ENCODE measurements at regions not wholly inside any gene's neighbourhood (a gene's known extent, or its start where the extent isn't known, plus 50 kb on each side); places are given as distances from the start of the nearest gene placed in this dataset.

DNA sequence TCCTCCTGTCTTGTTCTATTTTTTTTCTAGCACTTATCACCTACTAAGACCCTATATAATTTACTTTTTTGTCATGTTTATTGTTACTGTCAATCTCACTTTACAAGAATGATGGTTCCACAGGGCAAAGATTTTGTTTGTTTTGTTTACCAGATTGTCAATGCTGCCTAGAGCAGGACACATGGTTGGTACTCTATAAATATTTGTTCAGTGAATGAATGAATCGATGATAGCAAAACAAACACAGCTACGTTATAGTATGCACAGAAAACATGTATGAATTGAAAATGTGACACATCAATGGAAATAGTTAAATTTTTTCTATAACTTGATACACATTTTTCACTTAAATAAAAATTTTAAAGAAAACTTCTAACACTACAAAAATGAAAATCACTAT is 67.1 kb upstream of the KRR1 start:
- Histone ChIP-seq H3K9me3 (ENCODE audit: control insufficient read depth in 3 of 3, low read length in 3 of 3) (no peaks in the 10 kb centered on the region), H3K27me3 (ENCODE audit: control insufficient read depth in 3 of 3, insufficient read depth in 3 of 3, low read length in 3 of 3) (no peaks in the 10 kb centered on the region), H3K4me3 (ENCODE audit: low read length in 3 of 3) (no peak overlapping the region), H3K9ac (ENCODE audit: low read depth in 1 of 3, low read length in 3 of 3) (no peak overlapping the region), H3K27ac (ENCODE audit: low read depth, low read length) (no peak overlapping the region), H3K4me1 (ENCODE audit: control insufficient read depth in 3 of 3, insufficient read depth in 3 of 3, low read length in 3 of 3) (no peaks in the 10 kb centered on the region), H3K36me3 (ENCODE audit: control insufficient read depth in 3 of 3, insufficient read depth in 3 of 3, low read length in 3 of 3) (no peaks in the 10 kb centered on the region)

DNA sequence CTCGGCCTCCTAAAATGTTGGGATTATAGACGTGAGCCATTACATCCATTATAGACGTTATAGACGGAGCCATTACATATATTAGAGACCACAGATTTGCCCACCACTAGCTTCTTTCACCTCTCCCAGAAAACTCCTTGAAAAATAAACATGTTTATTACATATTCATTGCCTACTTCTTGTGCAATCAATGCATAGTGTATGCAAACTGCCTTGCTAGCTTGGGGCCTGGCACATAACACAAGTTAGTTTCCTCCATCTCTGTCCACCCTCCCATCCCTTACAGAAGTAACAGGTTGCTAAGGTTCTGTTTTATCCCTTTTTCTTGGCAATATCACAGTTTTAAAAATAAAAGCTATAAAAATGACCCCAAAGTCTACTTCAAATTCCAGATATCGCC is 66.4 kb upstream of the KRR1 start:
- no peaks in the 10 kb centered on the region for H3K4me1 ChIP-seq (ENCODE audit: control insufficient read depth in 3 of 3, insufficient read depth in 3 of 3, low read length in 3 of 3)
- H3K4me3 ChIP-seq (ENCODE audit: low read length in 3 of 3), result no peak overlapping the region
- H3K9me3 ChIP-seq (ENCODE audit: control insufficient read depth in 3 of 3, low read length in 3 of 3), result no peaks in the 10 kb centered on the region
- no peak overlapping the region for H3K27ac ChIP-seq (ENCODE audit: low read depth, low read length)
- H3K27me3 ChIP-seq (ENCODE audit: control insufficient read depth in 3 of 3, insufficient read depth in 3 of 3, low read length in 3 of 3), result no peaks in the 10 kb centered on the region
- H3K9ac ChIP-seq (ENCODE audit: low read depth in 1 of 3, low read length in 3 of 3), result no peak overlapping the region
- H3K36me3 ChIP-seq (ENCODE audit: control insufficient read depth in 3 of 3, insufficient read depth in 3 of 3, low read length in 3 of 3), result no peaks in the 10 kb centered on the region

DNA sequence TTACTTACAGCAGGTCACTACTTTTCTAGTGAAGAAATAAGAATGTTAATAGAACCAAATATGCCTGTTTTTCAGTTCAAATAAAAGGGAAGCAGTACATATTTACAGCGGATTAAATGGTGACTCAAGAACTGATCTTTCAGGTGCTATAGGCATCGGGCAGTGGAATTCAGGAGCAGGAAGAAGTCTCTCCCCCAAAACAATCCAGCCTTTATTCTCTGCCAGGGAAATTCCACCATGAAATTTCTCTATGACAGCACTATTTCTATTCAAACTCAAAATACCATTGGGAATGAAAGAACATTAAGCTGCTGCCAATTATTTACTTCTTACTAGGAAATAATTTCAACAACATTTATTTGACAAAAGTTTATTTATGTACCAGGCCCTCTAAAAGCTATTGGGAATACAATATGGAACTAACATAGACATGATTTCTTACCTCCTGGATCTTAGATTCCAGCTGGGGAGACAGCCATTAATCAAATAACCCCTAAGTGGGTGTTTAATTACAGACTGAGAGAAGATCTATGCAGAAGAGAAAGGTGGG is 60.3 kb upstream of the KRR1 start:
- Histone ChIP-seq H3K27ac (ENCODE audit: low read depth, low read length) (no peak overlapping the region), H3K4me1 (ENCODE audit: control insufficient read depth in 3 of 3, insufficient read depth in 3 of 3, low read length in 3 of 3) (no peaks in the 10 kb centered on the region)

DNA sequence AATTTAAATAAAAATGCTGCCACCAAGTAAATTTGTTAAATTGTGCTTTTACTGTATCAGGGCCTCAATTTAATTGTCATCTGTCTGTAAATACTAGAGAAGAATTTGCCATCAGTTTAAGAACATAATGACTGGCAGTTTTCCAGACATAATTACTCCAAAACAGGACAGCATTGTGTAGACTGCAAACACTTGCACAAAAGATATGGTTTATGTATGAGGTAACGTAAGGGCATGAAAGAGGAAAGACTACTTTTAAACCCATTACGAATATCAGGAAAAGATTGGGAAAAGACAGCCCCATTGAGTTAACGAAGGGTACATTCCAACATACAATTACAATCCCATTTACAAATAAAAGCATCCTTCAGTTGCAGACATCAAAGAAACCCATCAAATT is 59.8 kb upstream of the KRR1 start:
- no peaks in the 10 kb centered on the region for H3K27me3 ChIP-seq (ENCODE audit: control insufficient read depth in 3 of 3, insufficient read depth in 3 of 3, low read length in 3 of 3)
- H3K27ac ChIP-seq (ENCODE audit: low read depth, low read length), result no peak overlapping the region
- no peak overlapping the region for H3K4me3 ChIP-seq (ENCODE audit: low read length in 3 of 3)
- no peaks in the 10 kb centered on the region for H3K9me3 ChIP-seq (ENCODE audit: control insufficient read depth in 3 of 3, low read length in 3 of 3)
- H3K36me3 ChIP-seq (ENCODE audit: control insufficient read depth in 3 of 3, insufficient read depth in 3 of 3, low read length in 3 of 3), result no peaks in the 10 kb centered on the region
- H3K9ac ChIP-seq (ENCODE audit: low read depth in 1 of 3, low read length in 3 of 3), result no peak overlapping the region
- H3K4me1 ChIP-seq (ENCODE audit: control insufficient read depth in 3 of 3, insufficient read depth in 3 of 3, low read length in 3 of 3), result no peaks in the 10 kb centered on the region

More for the DNA sequence above, 60.3 kb upstream of the KRR1 start:
- Histone ChIP-seq H3K4me3 (ENCODE audit: low read length in 3 of 3) (no peak overlapping the region), H3K36me3 (ENCODE audit: control insufficient read depth in 3 of 3, insufficient read depth in 3 of 3, low read length in 3 of 3) (no peaks in the 10 kb centered on the region), H3K9me3 (ENCODE audit: control insufficient read depth in 3 of 3, low read length in 3 of 3) (no peaks in the 10 kb centered on the region), H3K9ac (ENCODE audit: low read depth in 1 of 3, low read length in 3 of 3) (no peak overlapping the region), H3K27me3 (ENCODE audit: control insufficient read depth in 3 of 3, insufficient read depth in 3 of 3, low read length in 3 of 3) (no peaks in the 10 kb centered on the region)

DNA sequence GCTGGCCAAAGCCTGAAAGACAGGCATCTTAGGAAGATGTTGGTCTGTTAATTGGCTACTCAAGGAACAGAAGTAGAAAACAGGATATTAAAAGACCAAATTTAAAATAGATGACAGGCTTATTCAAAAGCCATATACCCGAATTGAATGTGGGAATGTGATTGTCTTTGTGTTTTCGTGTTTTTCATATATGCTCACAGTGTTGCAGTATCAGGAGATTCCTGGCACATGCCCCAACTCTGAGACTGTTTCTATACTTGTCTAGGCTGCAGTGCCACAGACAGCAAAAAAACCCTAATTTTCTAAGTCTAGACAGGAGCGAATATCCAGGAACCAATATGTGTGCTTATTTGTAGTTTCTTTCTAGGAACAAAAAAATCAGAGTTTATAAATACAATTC is 57.4 kb upstream of the KRR1 start:
- H3K9ac ChIP-seq (ENCODE audit: low read depth in 1 of 3, low read length in 3 of 3), result no peak overlapping the region
- no peaks in the 10 kb centered on the region for H3K36me3 ChIP-seq (ENCODE audit: control insufficient read depth in 3 of 3, insufficient read depth in 3 of 3, low read length in 3 of 3)
- H3K9me3 ChIP-seq (ENCODE audit: control insufficient read depth in 3 of 3, low read length in 3 of 3), result no peaks in the 10 kb centered on the region
- no peaks in the 10 kb centered on the region for H3K4me1 ChIP-seq (ENCODE audit: control insufficient read depth in 3 of 3, insufficient read depth in 3 of 3, low read length in 3 of 3)
- H3K27ac ChIP-seq (ENCODE audit: low read depth, low read length), result no peak overlapping the region
- H3K4me3 ChIP-seq (ENCODE audit: low read length in 3 of 3), result no peak overlapping the region
- H3K27me3 ChIP-seq (ENCODE audit: control insufficient read depth in 3 of 3, insufficient read depth in 3 of 3, low read length in 3 of 3), result no peaks in the 10 kb centered on the region

DNA sequence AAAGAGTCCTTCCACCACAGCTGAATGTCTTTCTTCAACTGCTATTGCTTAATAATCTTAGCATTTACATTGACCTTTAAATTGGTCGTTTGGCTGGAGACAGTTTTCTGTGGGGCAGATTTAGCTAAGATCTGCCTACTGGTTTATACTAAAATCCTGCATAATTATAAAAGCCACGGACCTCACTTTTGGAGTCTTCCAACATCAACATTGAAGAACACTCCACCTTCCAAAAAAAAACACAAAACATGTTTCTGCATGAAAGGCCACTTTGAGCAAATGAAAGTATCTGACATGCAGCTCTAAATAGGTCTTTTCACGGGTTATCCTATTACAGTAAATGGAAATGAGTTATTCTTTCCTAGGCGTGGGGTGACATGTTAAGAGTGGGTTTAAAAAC is 57.0 kb upstream of the KRR1 start:
- Histone ChIP-seq H3K4me1 (ENCODE audit: control insufficient read depth in 3 of 3, insufficient read depth in 3 of 3, low read length in 3 of 3) (no peaks in the 10 kb centered on the region), H3K27ac (ENCODE audit: low read depth, low read length) (no peak overlapping the region), H3K36me3 (ENCODE audit: control insufficient read depth in 3 of 3, insufficient read depth in 3 of 3, low read length in 3 of 3) (no peaks in the 10 kb centered on the region), H3K27me3 (ENCODE audit: control insufficient read depth in 3 of 3, insufficient read depth in 3 of 3, low read length in 3 of 3) (no peaks in the 10 kb centered on the region), H3K4me3 (ENCODE audit: low read length in 3 of 3) (no peak overlapping the region), H3K9ac (ENCODE audit: low read depth in 1 of 3, low read length in 3 of 3) (no peak overlapping the region), H3K9me3 (ENCODE audit: control insufficient read depth in 3 of 3, low read length in 3 of 3) (no peaks in the 10 kb centered on the region)

DNA sequence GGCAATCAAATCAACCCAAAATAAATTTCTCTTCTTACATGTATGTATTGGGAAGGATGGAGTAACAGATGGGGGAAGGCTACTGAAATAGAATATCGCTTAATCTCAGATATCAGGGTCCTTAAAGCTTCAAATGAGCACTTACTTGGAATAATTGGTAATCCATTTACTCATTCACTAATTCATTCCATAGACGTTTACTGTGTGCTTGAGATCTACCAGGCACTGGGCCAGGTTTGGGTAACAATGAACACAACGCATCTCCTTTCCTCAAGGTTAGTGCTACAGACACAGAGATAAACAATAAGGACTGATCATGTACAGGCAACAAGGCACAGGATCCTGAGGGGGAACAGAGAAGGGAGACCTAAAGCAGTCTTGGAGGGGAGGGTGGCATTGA is 54.4 kb upstream of the KRR1 start:
- Histone ChIP-seq H3K27ac (ENCODE audit: low read depth, low read length) (no peak overlapping the region), H3K9ac (ENCODE audit: low read depth in 1 of 3, low read length in 3 of 3) (no peak overlapping the region), H3K36me3 (ENCODE audit: control insufficient read depth in 3 of 3, insufficient read depth in 3 of 3, low read length in 3 of 3) (no peaks in the 10 kb centered on the region), H3K9me3 (ENCODE audit: control insufficient read depth in 3 of 3, low read length in 3 of 3) (no peaks in the 10 kb centered on the region), H3K4me1 (ENCODE audit: control insufficient read depth in 3 of 3, insufficient read depth in 3 of 3, low read length in 3 of 3) (no peaks in the 10 kb centered on the region), H3K4me3 (ENCODE audit: low read length in 3 of 3) (no peak overlapping the region), H3K27me3 (ENCODE audit: control insufficient read depth in 3 of 3, insufficient read depth in 3 of 3, low read length in 3 of 3) (no peaks in the 10 kb centered on the region)

DNA sequence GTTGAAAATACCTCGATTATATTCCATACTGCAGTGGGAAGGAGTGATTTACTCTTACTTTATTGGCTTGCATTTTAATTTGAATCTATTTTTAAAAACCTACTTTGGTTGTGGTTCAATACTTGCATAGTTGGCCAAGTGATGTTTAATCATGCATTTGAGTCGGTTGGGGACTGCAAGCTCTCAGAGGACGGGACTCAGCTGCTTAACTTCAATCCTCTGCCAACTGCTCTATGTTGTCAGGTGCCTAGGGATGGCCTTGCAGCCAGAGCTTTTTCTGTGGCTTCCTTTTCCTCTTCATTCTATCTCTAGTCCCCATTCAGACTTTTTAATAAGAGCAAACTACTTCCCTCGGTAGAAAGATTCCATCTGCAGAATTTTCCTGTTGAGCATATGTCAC is 53.4 kb upstream of the KRR1 start:
- H3K27ac ChIP-seq (ENCODE audit: low read depth, low read length), result peak overlapping the region; percentile 40
- no peak overlapping the region for H3K4me3 ChIP-seq (ENCODE audit: low read length in 3 of 3)
- H3K36me3 ChIP-seq (ENCODE audit: control insufficient read depth in 3 of 3, insufficient read depth in 3 of 3, low read length in 3 of 3), result no peaks in the 10 kb centered on the region
- no peak overlapping the region for H3K9ac ChIP-seq (ENCODE audit: low read depth in 1 of 3, low read length in 3 of 3)
- H3K4me1 ChIP-seq (ENCODE audit: control insufficient read depth in 3 of 3, insufficient read depth in 3 of 3, low read length in 3 of 3), result no peaks in the 10 kb centered on the region
- H3K9me3 ChIP-seq (ENCODE audit: control insufficient read depth in 3 of 3, low read length in 3 of 3), result no peaks in the 10 kb centered on the region
- no peaks in the 10 kb centered on the region for H3K27me3 ChIP-seq (ENCODE audit: control insufficient read depth in 3 of 3, insufficient read depth in 3 of 3, low read length in 3 of 3)

DNA sequence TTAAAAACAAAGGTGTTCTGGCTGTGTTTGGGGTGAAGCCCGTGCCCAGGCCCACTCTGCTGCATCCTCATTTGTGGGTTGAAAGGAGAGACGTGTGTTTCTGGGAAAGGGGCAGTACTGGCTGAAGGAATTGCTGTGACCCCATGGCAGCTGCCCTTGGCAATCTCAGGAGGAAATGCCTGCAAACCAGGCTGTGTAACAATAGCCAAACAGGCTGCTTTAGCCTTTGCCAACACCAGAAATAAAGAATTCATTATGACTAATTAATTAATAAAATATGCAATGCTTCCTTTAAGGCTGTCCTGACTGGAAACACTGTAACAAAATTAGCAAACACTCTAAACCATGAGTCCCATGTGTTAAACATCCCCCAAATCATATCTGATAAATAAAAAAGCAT is 53.0 kb upstream of the KRR1 start:
- H3K27ac ChIP-seq (ENCODE audit: low read depth, low read length), result peak overlapping the region; percentile 40
- H3K9me3 ChIP-seq (ENCODE audit: control insufficient read depth in 3 of 3, low read length in 3 of 3), result no peaks in the 10 kb centered on the region
- no peaks in the 10 kb centered on the region for H3K27me3 ChIP-seq (ENCODE audit: control insufficient read depth in 3 of 3, insufficient read depth in 3 of 3, low read length in 3 of 3)
- no peak overlapping the region for H3K9ac ChIP-seq (ENCODE audit: low read depth in 1 of 3, low read length in 3 of 3)
- no peaks in the 10 kb centered on the region for H3K36me3 ChIP-seq (ENCODE audit: control insufficient read depth in 3 of 3, insufficient read depth in 3 of 3, low read length in 3 of 3)
- H3K4me3 ChIP-seq (ENCODE audit: low read length in 3 of 3), result no peak overlapping the region
- no peaks in the 10 kb centered on the region for H3K4me1 ChIP-seq (ENCODE audit: control insufficient read depth in 3 of 3, insufficient read depth in 3 of 3, low read length in 3 of 3)

DNA sequence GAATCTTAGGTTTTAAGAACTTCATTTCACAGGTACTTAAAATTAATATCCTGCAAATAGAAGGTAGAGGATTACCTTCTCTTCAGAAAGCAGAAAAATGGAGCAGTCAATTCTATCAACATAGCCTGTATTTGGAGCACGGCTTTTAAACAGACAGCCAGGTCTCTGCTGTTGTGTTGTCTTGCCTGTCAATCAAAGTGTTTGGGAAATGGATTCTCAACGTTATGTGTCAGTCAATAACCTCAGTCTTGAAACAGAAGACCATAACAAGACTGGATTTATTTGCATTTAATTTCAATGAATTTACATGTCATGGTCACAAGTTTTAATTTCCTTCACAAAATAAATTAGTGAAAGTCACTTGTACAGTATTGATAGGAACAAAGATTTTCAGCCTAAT is 51.9 kb upstream of the KRR1 start:
- Histone ChIP-seq H3K9ac (ENCODE audit: low read depth in 1 of 3, low read length in 3 of 3) (no peak overlapping the region), H3K4me1 (ENCODE audit: control insufficient read depth in 3 of 3, insufficient read depth in 3 of 3, low read length in 3 of 3) (no peaks in the 10 kb centered on the region), H3K36me3 (ENCODE audit: control insufficient read depth in 3 of 3, insufficient read depth in 3 of 3, low read length in 3 of 3) (no peaks in the 10 kb centered on the region), H3K9me3 (ENCODE audit: control insufficient read depth in 3 of 3, low read length in 3 of 3) (no peaks in the 10 kb centered on the region), H3K4me3 (ENCODE audit: low read length in 3 of 3) (no peak overlapping the region), H3K27me3 (ENCODE audit: control insufficient read depth in 3 of 3, insufficient read depth in 3 of 3, low read length in 3 of 3) (no peaks in the 10 kb centered on the region), H3K27ac (ENCODE audit: low read depth, low read length) (no peak overlapping the region)

DNA sequence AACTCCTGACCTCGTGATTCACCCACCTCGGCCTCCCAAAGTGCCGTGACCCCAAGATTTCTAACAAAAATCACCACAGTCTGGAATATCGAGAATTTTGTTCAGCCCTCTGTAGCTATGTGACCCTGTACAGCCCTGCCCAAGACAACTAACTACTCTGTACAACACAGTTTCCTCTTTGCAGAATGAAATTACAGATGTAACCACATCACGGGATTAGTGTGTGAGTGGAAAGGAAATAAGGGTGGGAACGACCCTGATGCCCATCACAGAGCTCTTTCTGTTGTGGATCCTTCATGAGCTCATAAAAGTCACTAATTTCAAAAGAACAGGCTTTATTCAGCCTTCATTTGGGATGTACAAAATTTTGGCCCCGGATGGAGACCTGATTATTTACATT is 50.5 kb upstream of the KRR1 start:
- Histone ChIP-seq H3K27ac (ENCODE audit: low read depth, low read length) (no peak overlapping the region), H3K36me3 (ENCODE audit: control insufficient read depth in 3 of 3, insufficient read depth in 3 of 3, low read length in 3 of 3) (no peaks in the 10 kb centered on the region), H3K27me3 (ENCODE audit: control insufficient read depth in 3 of 3, insufficient read depth in 3 of 3, low read length in 3 of 3) (no peaks in the 10 kb centered on the region), H3K4me3 (ENCODE audit: low read length in 3 of 3) (no peak overlapping the region), H3K9ac (ENCODE audit: low read depth in 1 of 3, low read length in 3 of 3) (no peak overlapping the region), H3K9me3 (ENCODE audit: control insufficient read depth in 3 of 3, low read length in 3 of 3) (no peaks in the 10 kb centered on the region), H3K4me1 (ENCODE audit: control insufficient read depth in 3 of 3, insufficient read depth in 3 of 3, low read length in 3 of 3) (no peaks in the 10 kb centered on the region)
